HG02981 (cell line): ENCODE measurements at regions not wholly inside any gene's neighbourhood (a gene's known extent, or its start where the extent isn't known, plus 50 kb on each side); places are given as distances from the start of the nearest gene placed in this dataset.

Experiments
- ATAC-seq: cut with Tn5 transposase; IDR thresholded peaks from one replicate; pipeline ENCODE4 v1.9.1; 2021; ENCODE audit warnings: mild to moderate bottlenecking, moderate library complexity; ENCODE audit not compliant: unreplicated experiment

DNA sequence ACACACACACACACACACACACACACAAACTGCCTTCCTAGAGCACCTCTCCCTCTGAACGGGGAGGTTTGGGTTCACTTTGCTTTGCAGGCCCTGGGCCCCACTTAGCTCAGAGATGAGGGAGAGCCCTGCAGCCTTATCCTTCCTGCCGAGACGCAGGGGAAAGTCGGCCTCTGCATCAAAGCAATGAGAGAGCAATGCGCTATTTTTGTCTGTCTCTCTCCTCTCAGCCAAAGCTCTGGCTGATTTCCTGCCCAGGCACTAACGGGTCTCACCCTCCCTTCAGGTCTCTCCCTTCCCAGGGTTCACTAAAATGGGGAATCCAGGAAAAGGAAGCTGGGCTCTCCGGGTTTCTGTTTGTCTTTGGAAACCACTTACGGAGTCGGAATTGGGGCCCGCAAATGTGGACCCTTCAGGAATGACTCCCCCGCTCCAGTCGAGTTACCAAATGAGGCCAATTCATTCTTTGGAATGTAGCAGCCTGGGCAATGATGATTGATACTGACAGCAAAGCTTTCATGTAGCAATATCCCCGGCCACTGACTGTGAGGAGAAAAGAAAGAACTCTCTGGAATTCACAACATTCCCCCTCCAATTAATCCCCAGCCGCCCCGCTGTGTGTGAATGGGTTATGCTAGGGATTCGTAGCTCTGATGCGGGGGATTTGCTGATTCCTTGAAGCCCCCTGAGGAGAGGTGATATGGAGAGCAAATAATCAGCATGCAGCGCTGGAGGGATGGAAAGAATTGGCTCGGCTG is 61.5 kb upstream of the WLS start:
- no peak for ATAC-seq

DNA sequence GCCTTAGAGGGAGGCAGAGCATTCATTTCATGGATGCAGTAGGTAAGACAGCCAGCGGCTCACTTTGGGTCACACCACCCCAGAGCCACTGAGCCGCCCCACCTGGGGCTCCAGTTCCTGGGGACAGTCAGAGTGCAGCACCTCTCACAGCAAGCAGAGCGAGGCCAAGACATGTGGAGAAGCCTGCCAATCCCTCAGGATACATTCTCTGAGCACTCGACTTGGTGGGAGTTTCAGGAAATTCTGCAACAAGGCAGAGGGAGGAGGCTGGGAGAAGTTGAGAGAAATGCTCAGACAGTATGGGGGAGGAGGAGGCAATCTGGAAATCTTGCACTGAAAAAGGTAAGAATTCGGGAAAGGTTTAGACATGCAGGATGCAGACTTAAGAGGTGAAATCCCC is 60.8 kb upstream of the WLS start:
- ATAC-seq = no peak

DNA sequence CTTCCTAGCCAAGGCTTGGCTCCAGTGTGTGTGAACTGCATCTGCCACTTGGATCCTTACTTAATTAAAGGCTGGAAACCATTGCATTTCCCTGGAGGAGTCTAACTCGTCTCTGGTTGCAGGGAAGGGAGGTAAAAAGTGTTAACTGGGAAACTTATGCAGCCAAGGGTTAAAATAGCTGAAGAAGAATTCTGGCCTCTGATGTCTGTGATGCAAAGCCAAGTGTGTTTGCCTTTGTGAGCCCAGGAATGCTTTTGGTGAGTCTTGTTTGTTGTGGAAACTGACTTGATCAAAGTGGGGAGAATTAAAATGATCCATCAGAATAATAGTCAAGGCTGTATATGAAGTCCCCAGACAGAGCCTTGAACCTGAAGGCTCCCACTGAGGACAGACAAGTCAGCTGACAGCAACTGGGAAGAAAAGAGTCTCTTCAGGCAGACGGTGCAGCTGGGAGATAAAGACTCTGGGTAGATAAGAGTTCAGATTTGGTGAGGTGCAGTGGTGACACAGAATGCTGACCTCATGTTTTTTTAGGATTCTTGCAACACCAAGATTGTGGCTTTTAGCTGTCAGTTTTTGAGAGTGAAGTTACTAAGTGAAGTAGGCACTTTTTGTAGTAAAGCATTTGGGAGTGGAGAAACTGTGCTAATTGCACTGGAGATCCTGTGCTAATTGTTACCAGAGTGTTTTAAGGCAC is 59.5 kb upstream of the WLS start:
- no peak for ATAC-seq

DNA sequence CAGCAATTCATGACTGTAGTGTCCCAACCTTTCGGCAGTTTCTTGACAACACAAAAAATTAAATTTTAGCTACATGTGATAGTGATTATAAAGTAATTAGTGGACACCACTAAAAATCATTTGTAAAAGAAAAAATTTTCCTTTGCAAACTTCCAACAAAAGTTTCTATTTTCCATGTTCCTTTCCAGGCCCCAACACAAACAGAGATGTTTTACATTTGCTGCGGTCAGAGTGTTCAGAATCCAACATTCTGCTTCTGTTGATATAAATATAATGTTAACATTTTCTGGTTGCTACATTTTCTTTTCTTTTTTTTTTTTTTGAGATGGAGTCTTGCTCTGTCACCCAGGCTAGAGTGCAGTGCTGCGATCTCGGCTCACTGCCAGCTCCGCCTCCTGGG is 54.9 kb upstream of the WLS start:
- ATAC-seq = no peak

DNA sequence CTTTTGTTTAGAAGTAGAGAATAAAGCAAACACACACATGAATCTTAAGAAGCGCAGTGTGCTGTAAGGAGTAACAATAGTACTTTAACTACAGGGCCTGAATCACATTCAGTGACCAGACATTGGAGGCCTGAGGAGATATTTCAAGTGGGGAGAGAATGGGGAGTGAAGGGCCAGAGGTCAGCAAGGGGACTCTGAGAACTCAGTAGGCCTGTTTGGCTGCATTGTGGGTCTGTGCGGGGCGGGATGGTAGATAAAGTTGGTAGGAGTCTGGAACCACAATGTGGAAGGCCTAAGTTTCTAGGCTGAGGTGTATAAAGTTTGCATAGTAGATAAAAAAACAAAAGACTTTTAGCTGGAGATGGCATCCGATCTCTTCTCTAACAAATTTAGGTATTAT is 52.7 kb upstream of the WLS start:
- no peak for ATAC-seq

DNA sequence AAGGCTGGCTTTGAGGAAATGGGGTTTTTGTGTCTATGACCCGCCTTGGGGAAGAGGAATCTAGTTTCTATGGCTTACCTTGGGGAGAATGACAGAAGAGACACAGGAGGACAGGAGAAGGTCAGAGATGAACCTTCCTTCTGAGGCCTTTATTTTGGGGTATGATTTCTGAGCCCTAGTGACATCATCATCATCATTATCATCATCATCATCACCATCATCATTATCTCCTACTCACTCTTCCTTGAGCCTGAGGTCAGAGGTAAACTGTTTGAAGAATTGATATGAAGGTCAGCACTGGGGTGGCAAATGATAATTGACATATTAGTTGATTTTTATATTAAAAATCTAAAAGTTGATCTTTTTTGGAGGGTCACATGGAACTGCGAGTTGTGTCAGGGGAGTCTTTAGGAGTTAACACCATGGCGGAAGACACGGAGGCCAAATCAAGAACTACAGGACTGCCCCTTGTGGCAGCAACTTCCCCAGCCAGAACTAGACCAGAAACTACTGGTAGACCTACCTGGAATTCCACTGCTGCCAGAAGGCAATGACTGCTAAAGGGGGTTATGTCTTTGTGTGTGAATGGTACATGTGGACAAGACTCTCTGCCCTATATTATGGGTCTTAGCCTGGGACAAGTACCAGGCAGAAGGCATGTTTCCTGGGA is 49.8 kb upstream of the WLS start:
- ATAC-seq = no peak
